Stimulated activated naive CD8-positive, alpha-beta T cell treated with anti-CD3 and anti-CD28 coated beads, Interleukin-15, Interleukin-2, amounts not matched to agents 100 U/mL and 50 U/mL, for 24 hours (primary cell): ENCODE measurements at regions not wholly inside any gene's neighbourhood (a gene's known extent, or its start where the extent isn't known, plus 50 kb on each side); places are given as distances from the start of the nearest gene placed in this dataset.

Experiments
- ATAC-seq: fragments of 150-1000 bp; cut with Tn5 transposase; one replicate; pipeline ENCODE4 v1.10.0; 2021
- DNase-seq: peaks from one replicate; pipeline ENCODE4 v3.0.0; 2021

GRCh38 chr15:98143116-98143515 is 182.6 kb downstream of the ARRDC4 start:
- no peak for DNase-seq
- no peak for ATAC-seq

- no peak for ATAC-seq
These were observed 183.9 kb downstream of the ARRDC4 start for GRCh38 chr15:98144388-98144787.

GRCh38 chr15:98146031-98146820 is 185.7 kb downstream of the ARRDC4 start:
- ATAC-seq (no peak), DNase-seq (no peak)

More at GRCh38 chr15:98144388-98144787, 183.9 kb downstream of the ARRDC4 start:
- DNase-seq, result no peak

GRCh38 chr15:98147415-98147814 is 186.9 kb downstream of the ARRDC4 start:
- ATAC-seq, result no peak
- DNase-seq, result no peak

GRCh38 chr15:98150084-98150483 is 189.6 kb downstream of the ARRDC4 start:
- DNase-seq (no peak), ATAC-seq (no peak)

- no peak for DNase-seq
- no peak for ATAC-seq
These were observed 190.0 kb downstream of the ARRDC4 start for GRCh38 chr15:98150536-98150935.

GRCh38 chr15:98151096-98151495 is 190.6 kb downstream of the ARRDC4 start:
- DNase-seq (no peak), ATAC-seq (no peak)

GRCh38 chr15:98152156-98152555 is 191.7 kb downstream of the ARRDC4 start:
- ATAC-seq, result no peak
- no peak for DNase-seq

GRCh38 chr15:98154863-98155262 is 194.4 kb downstream of the ARRDC4 start:
- no peak for DNase-seq

GRCh38 chr15:98155356-98155755 is 194.9 kb downstream of the ARRDC4 start:
- ATAC-seq (no peak), DNase-seq (no peak)

More at GRCh38 chr15:98154863-98155262, 194.4 kb downstream of the ARRDC4 start:
- no peak for ATAC-seq

- DNase-seq (peak; percentile 6), ATAC-seq (peak; percentile 52)
These were observed 199.7 kb downstream of the ARRDC4 start for GRCh38 chr15:98160236-98160635.

GRCh38 chr15:98163319-98164045 is 203.0 kb downstream of the ARRDC4 start:
- ATAC-seq (no peak), DNase-seq (no peak)

GRCh38 chr15:98164571-98164970 is 204.1 kb downstream of the ARRDC4 start:
- ATAC-seq, result no peak

GRCh38 chr15:98164986-98165385 is 204.5 kb downstream of the ARRDC4 start:
- ATAC-seq, result no peak

More at GRCh38 chr15:98164571-98164970, 204.1 kb downstream of the ARRDC4 start:
- no peak for DNase-seq

GRCh38 chr15:98167722-98168268 is 207.3 kb downstream of the ARRDC4 start:
- DNase-seq (no peak), ATAC-seq (no peak)

More at GRCh38 chr15:98164986-98165385, 204.5 kb downstream of the ARRDC4 start:
- no peak for DNase-seq

GRCh38 chr15:98169551-98169950 is 209.0 kb downstream of the ARRDC4 start:
- no peak for DNase-seq
- ATAC-seq, result no peak

GRCh38 chr15:98174286-98174685 is 213.8 kb downstream of the ARRDC4 start:
- DNase-seq (no peak), ATAC-seq (no peak)

GRCh38 chr15:98174841-98175240 is 214.3 kb downstream of the ARRDC4 start:
- DNase-seq (no peak), ATAC-seq (no peak)

GRCh38 chr15:98177966-98178592 is 217.6 kb downstream of the ARRDC4 start:
- ATAC-seq (peak; percentile 75), DNase-seq (peak; percentile 7)

GRCh38 chr15:98178861-98179260 is 218.4 kb downstream of the ARRDC4 start:
- DNase-seq (no peak), ATAC-seq (no peak)

GRCh38 chr15:98187549-98187948 is 227.0 kb downstream of the ARRDC4 start:
- ATAC-seq (no peak), DNase-seq (no peak)

- no peak for ATAC-seq
- no peak for DNase-seq
These were observed 230.4 kb downstream of the ARRDC4 start for GRCh38 chr15:98190914-98191313.

GRCh38 chr15:98195796-98196195 is 235.3 kb downstream of the ARRDC4 start:
- ATAC-seq (no peak), DNase-seq (no peak)
